ENCODE measurements at regions not wholly inside any gene's neighbourhood (a gene's known extent, or its start where the extent isn't known, plus 50 kb on each side); places are given as distances from the start of the nearest gene placed in this dataset.

- no peak for TF ChIP-seq ZNF484 (CRISPR knock-in tag; IDR thresholded peaks at IDR 0.05; ENCODE audit: borderline replicate concordance, low read depth)
- TF ChIP-seq SOX6 (IDR thresholded peaks at IDR 0.05): no peak
- TF ChIP-seq SOX6 (CRISPR knock-in tag; IDR thresholded peaks at IDR 0.05): no peak
- TF ChIP-seq, protein P1, sequence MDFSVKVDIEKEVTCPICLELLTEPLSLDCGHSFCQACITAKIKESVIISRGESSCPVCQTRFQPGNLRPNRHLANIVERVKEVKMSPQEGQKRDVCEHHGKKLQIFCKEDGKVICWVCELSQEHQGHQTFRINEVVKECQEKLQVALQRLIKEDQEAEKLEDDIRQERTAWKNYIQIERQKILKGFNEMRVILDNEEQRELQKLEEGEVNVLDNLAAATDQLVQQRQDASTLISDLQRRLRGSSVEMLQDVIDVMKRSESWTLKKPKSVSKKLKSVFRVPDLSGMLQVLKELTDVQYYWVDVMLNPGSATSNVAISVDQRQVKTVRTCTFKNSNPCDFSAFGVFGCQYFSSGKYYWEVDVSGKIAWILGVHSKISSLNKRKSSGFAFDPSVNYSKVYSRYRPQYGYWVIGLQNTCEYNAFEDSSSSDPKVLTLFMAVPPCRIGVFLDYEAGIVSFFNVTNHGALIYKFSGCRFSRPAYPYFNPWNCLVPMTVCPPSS (IDR thresholded peaks at IDR 0.05): no peak
- no peak for TF ChIP-seq ZSCAN12 (CRISPR knock-in tag; IDR thresholded peaks at IDR 0.05)
- TF ChIP-seq ZNF230 (CRISPR knock-in tag; IDR thresholded peaks at IDR 0.05): no peak
- no peak for TF ChIP-seq ZFP62 (CRISPR knock-in tag; IDR thresholded peaks at IDR 0.05)
- no peak for TF ChIP-seq ZNF777 (CRISPR knock-in tag; IDR thresholded peaks at IDR 0.05)
- TF ChIP-seq TAF1 (CRISPR knock-in tag; IDR thresholded peaks at IDR 0.05): peak; percentile 29; the same call in 1 of the 2 replicates
- TF ChIP-seq ZNF34 (CRISPR knock-in tag; IDR thresholded peaks at IDR 0.05; ENCODE audit: borderline replicate concordance): no peak
- no peak for TF ChIP-seq THYN1 (CRISPR knock-in tag; IDR thresholded peaks at IDR 0.05; ENCODE audit: borderline replicate concordance, low read depth)
- TF ChIP-seq ZNF501 (CRISPR knock-in tag; IDR thresholded peaks at IDR 0.05): no peak; the same call in 1 of the 2 replicates
- TF ChIP-seq EEA1 (CRISPR knock-in tag; IDR thresholded peaks at IDR 0.05; ENCODE audit: borderline replicate concordance): no peak
- no peak for TF ChIP-seq PREB (CRISPR knock-in tag; IDR thresholded peaks at IDR 0.05)
- TF ChIP-seq, protein P2, sequence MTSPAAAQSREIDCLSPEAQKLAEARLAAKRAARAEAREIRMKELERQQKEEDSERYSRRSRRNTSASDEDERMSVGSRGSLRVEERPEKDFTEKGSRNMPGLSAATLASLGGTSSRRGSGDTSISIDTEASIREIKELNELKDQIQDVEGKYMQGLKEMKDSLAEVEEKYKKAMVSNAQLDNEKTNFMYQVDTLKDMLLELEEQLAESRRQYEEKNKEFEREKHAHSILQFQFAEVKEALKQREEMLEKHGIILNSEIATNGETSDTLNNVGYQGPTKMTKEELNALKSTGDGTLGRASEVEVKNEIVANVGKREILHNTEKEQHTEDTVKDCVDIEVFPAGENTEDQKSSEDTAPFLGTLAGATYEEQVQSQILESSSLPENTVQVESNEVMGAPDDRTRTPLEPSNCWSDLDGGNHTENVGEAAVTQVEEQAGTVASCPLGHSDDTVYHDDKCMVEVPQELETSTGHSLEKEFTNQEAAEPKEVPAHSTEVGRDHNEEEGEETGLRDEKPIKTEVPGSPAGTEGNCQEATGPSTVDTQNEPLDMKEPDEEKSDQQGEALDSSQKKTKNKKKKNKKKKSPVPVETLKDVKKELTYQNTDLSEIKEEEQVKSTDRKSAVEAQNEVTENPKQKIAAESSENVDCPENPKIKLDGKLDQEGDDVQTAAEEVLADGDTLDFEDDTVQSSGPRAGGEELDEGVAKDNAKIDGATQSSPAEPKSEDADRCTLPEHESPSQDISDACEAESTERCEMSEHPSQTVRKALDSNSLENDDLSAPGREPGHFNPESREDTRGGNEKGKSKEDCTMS (CRISPR knock-in tag; conservative IDR thresholded peaks at IDR 0.05): no peak
- TF ChIP-seq SIX4 (CRISPR knock-in tag; IDR thresholded peaks at IDR 0.05): no peak
- TF ChIP-seq FOSL2 (CRISPR knock-in tag; IDR thresholded peaks at IDR 0.05): no peak
- no peak for TF ChIP-seq KAT7 (CRISPR knock-in tag; IDR thresholded peaks at IDR 0.05; ENCODE audit: borderline replicate concordance)
- TF ChIP-seq TEAD3 (CRISPR knock-in tag; optimal IDR thresholded peaks at IDR 0.05; ENCODE audit: borderline replicate concordance): no peak
- TF ChIP-seq POGZ (CRISPR knock-in tag; IDR thresholded peaks at IDR 0.05): no peak
- no peak for TF ChIP-seq SYNCRIP (IDR thresholded peaks at IDR 0.05; ENCODE audit: insufficient read depth, low read depth, low read length)
- 0 out of 2 replicates have a peak, but pooled peaks have one; percentile 40 for TF ChIP-seq HNRNPL (IDR thresholded peaks at IDR 0.05; ENCODE audit: low read depth, low read length)
- TF ChIP-seq HNRNPH1 (optimal IDR thresholded peaks at IDR 0.05; ENCODE audit: low read depth, low read length): no peak
- TF ChIP-seq CBX1 (IDR thresholded peaks at IDR 0.05; ENCODE audit: low read depth): no peak
- TF ChIP-seq NAIF1 (CRISPR knock-in tag; IDR thresholded peaks at IDR 0.05; ENCODE audit: borderline replicate concordance): 0 out of 2 replicates have a peak, but pooled peaks have one; percentile 31
- no peak for TF ChIP-seq ZNF644 (CRISPR knock-in tag; IDR thresholded peaks at IDR 0.05; ENCODE audit: low read depth)
- no peak for TF ChIP-seq YY1 (IDR thresholded peaks at IDR 0.05; ENCODE audit: insufficient read depth, insufficient replicate concordance, low read depth, low read length)
- no peak for TF ChIP-seq ZNF260 (CRISPR knock-in tag; IDR thresholded peaks at IDR 0.05; ENCODE audit: borderline replicate concordance, low read depth)
Observed at GRCh38 chr16:85557083-85557970, 55.8 kb upstream of the GSE1 start (continued).
